Activated naive CD4-positive, alpha-beta T cell treated with anti-CD3 and anti-CD28 coated beads for 36 hours (primary cell): ENCODE measurements at regions not wholly inside any gene's neighbourhood (a gene's known extent, or its start where the extent isn't known, plus 50 kb on each side); places are given as distances from the start of the nearest gene placed in this dataset.
"Not testable (repeated sequence)": the region's sequence is repeated elsewhere in the genome, so short reads cannot be mapped to it uniquely, and the experiment has no call there.

Experiments
- CTCF ChIA-PET: fragments of 350-600 bp; sonication (Branson Sonifier 250); formaldehyde crosslinking; loops from one replicate; lab custom pipeline; 2021; ENCODE audit warnings: antibody characterized with exemption; lab: Charles Lee
- DNase-seq: peaks from one replicate; pipeline ENCODE4 v3.0.0-alpha.2; 2020
- H3K27ac Mint-ChIP-seq: one replicate; pipeline ENCODE4 v1.8.0; 2021; ENCODE audit warnings: mild to moderate bottlenecking, mixed read lengths
- H3K27me3 Mint-ChIP-seq: one replicate; pipeline ENCODE4 v1.8.0; 2021; ENCODE audit warnings: low read depth, mixed read lengths
- H3K36me3 Mint-ChIP-seq: one replicate; pipeline ENCODE4 v1.8.0; 2021; ENCODE audit warnings: low read depth, mixed read lengths
- H3K4me1 Mint-ChIP-seq: one replicate; pipeline ENCODE4 v1.8.0; 2021; ENCODE audit warnings: low read depth, mixed read lengths
- H3K4me3 Mint-ChIP-seq: one replicate; pipeline ENCODE4 v1.8.0; 2021; ENCODE audit warnings: mild to moderate bottlenecking, moderate library complexity, mixed read lengths
- H3K9me3 Mint-ChIP-seq: one replicate; pipeline ENCODE4 v1.8.0; 2021; ENCODE audit warnings: mixed read lengths
- intact Hi-C: fragments of 100-400 bp; cut with micrococcal nuclease; formaldehyde crosslinking; loops from one replicate; pipeline ENCODE4 v1.15.1; 2023

GRCh38 chr9:135373820-135374219, 105.8 kb upstream of the PPP1R26 start:
- intact Hi-C loops = no loop called here

GRCh38 chr9:135374591-135374990, 105.0 kb upstream of the PPP1R26 start:
- DNase-seq = no peak
- H3K27ac Mint-ChIP-seq = no peak overlapping the region
- CTCF ChIA-PET = no interaction called here
- no peaks in the 10 kb centered on the region for H3K9me3 Mint-ChIP-seq
- no peaks in the 10 kb centered on the region for H3K4me1 Mint-ChIP-seq
- intact Hi-C loops = no loop called here
- no peaks in the 10 kb centered on the region for H3K36me3 Mint-ChIP-seq
- no peak overlapping the region for H3K4me3 Mint-ChIP-seq
- no peaks in the 10 kb centered on the region for H3K27me3 Mint-ChIP-seq

More at GRCh38 chr9:135373820-135374219, 105.8 kb upstream of the PPP1R26 start:
- no peak for DNase-seq
- no peaks in the 10 kb centered on the region for H3K9me3 Mint-ChIP-seq
- H3K36me3 Mint-ChIP-seq = no peaks in the 10 kb centered on the region
- H3K4me3 Mint-ChIP-seq = no peak overlapping the region
- no peaks in the 10 kb centered on the region for H3K27me3 Mint-ChIP-seq
- H3K27ac Mint-ChIP-seq = no peak overlapping the region
- no peaks in the 10 kb centered on the region for H3K4me1 Mint-ChIP-seq
- CTCF ChIA-PET = no interaction called here

GRCh38 chr9:135375001-135375400, 104.6 kb upstream of the PPP1R26 start:
- no peaks in the 10 kb centered on the region for H3K9me3 Mint-ChIP-seq
- no peak overlapping the region for H3K4me3 Mint-ChIP-seq
- no peaks in the 10 kb centered on the region for H3K36me3 Mint-ChIP-seq
- H3K4me1 Mint-ChIP-seq = no peaks in the 10 kb centered on the region
- DNase-seq = no peak
- intact Hi-C loops = no loop called here
- H3K27ac Mint-ChIP-seq = no peak overlapping the region
- CTCF ChIA-PET = no interaction called here
- no peaks in the 10 kb centered on the region for H3K27me3 Mint-ChIP-seq

GRCh38 chr9:135376511-135377265, 102.9 kb upstream of the PPP1R26 start:
- peaks cover 1% of the 10 kb centered on the region for H3K9me3 Mint-ChIP-seq
- no peaks in the 10 kb centered on the region for H3K27me3 Mint-ChIP-seq
- no peaks in the 10 kb centered on the region for H3K4me1 Mint-ChIP-seq
- no peak overlapping the region for H3K27ac Mint-ChIP-seq
- CTCF ChIA-PET = no interaction called here
- no peaks in the 10 kb centered on the region for H3K36me3 Mint-ChIP-seq
- DNase-seq = no peak
- H3K4me3 Mint-ChIP-seq = no peak overlapping the region
- intact Hi-C loops = no loop called here

- Mint-ChIP-seq H3K4me1 (no peaks in the 10 kb centered on the region), H3K36me3 (no peaks in the 10 kb centered on the region), H3K4me3 (no peak overlapping the region), H3K27me3 (no peaks in the 10 kb centered on the region), H3K27ac (no peak overlapping the region), H3K9me3 (peaks cover 1% of the 10 kb centered on the region)
- CTCF ChIA-PET = no interaction called here
- no peak for DNase-seq
- intact Hi-C loops = no loop called here
Measured at GRCh38 chr9:135377431-135377830, 102.2 kb upstream of the PPP1R26 start.

- Mint-ChIP-seq H3K4me3 (no peak overlapping the region), H3K4me1 (no peaks in the 10 kb centered on the region), H3K36me3 (no peaks in the 10 kb centered on the region), H3K9me3 (peaks cover 1% of the 10 kb centered on the region), H3K27me3 (no peaks in the 10 kb centered on the region), H3K27ac (no peak overlapping the region)
- intact Hi-C loops = no loop called here
- DNase-seq = no peak
- CTCF ChIA-PET = no interaction called here
Measured at GRCh38 chr9:135378751-135379150, 100.8 kb upstream of the PPP1R26 start.

GRCh38 chr9:135379540-135380267, 99.9 kb upstream of the PPP1R26 start:
- intact Hi-C loops = no loop called here
- Mint-ChIP-seq H3K36me3 (no peaks in the 10 kb centered on the region), H3K4me3 (no peak overlapping the region), H3K27ac (no peak overlapping the region), H3K27me3 (no peaks in the 10 kb centered on the region), H3K4me1 (no peaks in the 10 kb centered on the region), H3K9me3 (peaks cover 1% of the 10 kb centered on the region)
- DNase-seq = no peak
- CTCF ChIA-PET = no interaction called here

GRCh38 chr9:135380311-135380960, 99.1 kb upstream of the PPP1R26 start:
- no peak for DNase-seq
- Mint-ChIP-seq H3K27ac (no peak overlapping the region), H3K4me3 (no peak overlapping the region), H3K36me3 (no peaks in the 10 kb centered on the region), H3K4me1 (no peaks in the 10 kb centered on the region), H3K27me3 (no peaks in the 10 kb centered on the region), H3K9me3 (peaks cover 1% of the 10 kb centered on the region)
- CTCF ChIA-PET = no interaction called here
- intact Hi-C loops = no loop called here

- Mint-ChIP-seq H3K27me3 (no peaks in the 10 kb centered on the region), H3K27ac (no peak overlapping the region), H3K4me1 (no peaks in the 10 kb centered on the region), H3K9me3 (peaks cover 1% of the 10 kb centered on the region), H3K36me3 (no peaks in the 10 kb centered on the region), H3K4me3 (no peak overlapping the region)
- intact Hi-C loops = no loop called here
- CTCF ChIA-PET = no interaction called here
- no peak for DNase-seq
Measured at GRCh38 chr9:135381762-135382310, 97.7 kb upstream of the PPP1R26 start.

GRCh38 chr9:135384226-135384625, 95.4 kb upstream of the PPP1R26 start:
- Mint-ChIP-seq H3K36me3 (no peaks in the 10 kb centered on the region), H3K27ac (no peak overlapping the region), H3K4me1 (no peaks in the 10 kb centered on the region), H3K27me3 (no peaks in the 10 kb centered on the region), H3K9me3 (peaks cover 1% of the 10 kb centered on the region), H3K4me3 (no peak overlapping the region)
- intact Hi-C loops = no loop called here
- CTCF ChIA-PET = no interaction called here
- no peak for DNase-seq

- H3K4me3 Mint-ChIP-seq, H3K4me1 Mint-ChIP-seq, H3K27me3 Mint-ChIP-seq, H3K27ac Mint-ChIP-seq, DNase-seq, H3K9me3 Mint-ChIP-seq, intact Hi-C loops, H3K36me3 Mint-ChIP-seq, CTCF ChIA-PET: not testable (repeated sequence)
Measured at GRCh38 chr9:135384815-135385405, 94.7 kb upstream of the PPP1R26 start.

GRCh38 chr9:135385793-135386192, 93.8 kb upstream of the PPP1R26 start:
- DNase-seq = no peak
- no peak overlapping the region for H3K4me3 Mint-ChIP-seq
- no peaks in the 10 kb centered on the region for H3K36me3 Mint-ChIP-seq
- intact Hi-C loops = no loop called here
- CTCF ChIA-PET = no interaction called here
- no peaks in the 10 kb centered on the region for H3K4me1 Mint-ChIP-seq
- H3K9me3 Mint-ChIP-seq = peaks cover 1% of the 10 kb centered on the region
- no peak overlapping the region for H3K27ac Mint-ChIP-seq
- H3K27me3 Mint-ChIP-seq = no peaks in the 10 kb centered on the region
